NCI-H1436 (cell line): ENCODE measurements at regions not wholly inside any gene's neighbourhood (a gene's known extent, or its start where the extent isn't known, plus 50 kb on each side); places are given as distances from the start of the nearest gene placed in this dataset.

Experiments
- DNase-seq: peaks from one replicate; lab custom pipeline; 2025; lab: John Stamatoyannopoulos, UW

- no peak for DNase-seq
These were observed 69.9 kb upstream of the NKX1-1 start for GRCh38 chr4:1476140-1476513.

DNA sequence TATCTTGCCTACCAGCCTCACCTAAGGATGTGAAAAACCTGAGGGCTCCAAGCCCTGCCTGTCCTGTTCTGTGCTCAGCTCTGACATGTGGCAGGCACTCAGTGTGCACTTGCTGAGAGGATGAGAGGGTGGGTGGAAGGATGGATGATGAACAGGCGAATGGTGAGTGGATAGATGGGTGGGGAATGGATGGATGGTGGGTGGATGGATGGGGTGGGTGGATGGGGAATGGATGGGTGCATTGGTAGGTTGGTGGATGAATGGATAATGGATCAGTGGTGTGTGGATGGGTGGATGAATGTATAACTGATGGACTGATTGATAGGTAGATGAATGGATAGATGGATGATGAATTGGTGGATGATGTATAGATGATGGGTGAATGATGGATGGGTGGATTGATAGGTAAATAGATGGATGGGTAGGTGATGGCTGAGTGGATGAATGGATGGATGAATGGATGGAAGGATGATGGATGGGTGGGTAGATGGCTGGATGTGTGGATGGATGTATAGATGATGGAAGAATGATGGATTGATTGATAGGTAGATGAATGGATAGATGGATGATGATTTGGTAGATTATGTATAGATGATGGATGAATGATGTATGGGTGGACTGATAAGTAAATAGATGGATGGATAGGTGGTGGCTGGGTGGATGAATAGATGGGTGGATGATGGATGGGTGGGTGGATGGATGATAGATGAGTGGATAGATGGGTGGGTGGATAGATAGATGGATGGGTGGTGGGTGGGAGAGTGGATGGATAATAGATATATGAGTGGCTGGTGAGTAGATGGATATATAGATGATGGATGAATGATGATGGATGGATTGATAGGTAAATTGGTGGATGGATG, 69.3 kb upstream of the NKX1-1 start:
- no peak for DNase-seq

DNA sequence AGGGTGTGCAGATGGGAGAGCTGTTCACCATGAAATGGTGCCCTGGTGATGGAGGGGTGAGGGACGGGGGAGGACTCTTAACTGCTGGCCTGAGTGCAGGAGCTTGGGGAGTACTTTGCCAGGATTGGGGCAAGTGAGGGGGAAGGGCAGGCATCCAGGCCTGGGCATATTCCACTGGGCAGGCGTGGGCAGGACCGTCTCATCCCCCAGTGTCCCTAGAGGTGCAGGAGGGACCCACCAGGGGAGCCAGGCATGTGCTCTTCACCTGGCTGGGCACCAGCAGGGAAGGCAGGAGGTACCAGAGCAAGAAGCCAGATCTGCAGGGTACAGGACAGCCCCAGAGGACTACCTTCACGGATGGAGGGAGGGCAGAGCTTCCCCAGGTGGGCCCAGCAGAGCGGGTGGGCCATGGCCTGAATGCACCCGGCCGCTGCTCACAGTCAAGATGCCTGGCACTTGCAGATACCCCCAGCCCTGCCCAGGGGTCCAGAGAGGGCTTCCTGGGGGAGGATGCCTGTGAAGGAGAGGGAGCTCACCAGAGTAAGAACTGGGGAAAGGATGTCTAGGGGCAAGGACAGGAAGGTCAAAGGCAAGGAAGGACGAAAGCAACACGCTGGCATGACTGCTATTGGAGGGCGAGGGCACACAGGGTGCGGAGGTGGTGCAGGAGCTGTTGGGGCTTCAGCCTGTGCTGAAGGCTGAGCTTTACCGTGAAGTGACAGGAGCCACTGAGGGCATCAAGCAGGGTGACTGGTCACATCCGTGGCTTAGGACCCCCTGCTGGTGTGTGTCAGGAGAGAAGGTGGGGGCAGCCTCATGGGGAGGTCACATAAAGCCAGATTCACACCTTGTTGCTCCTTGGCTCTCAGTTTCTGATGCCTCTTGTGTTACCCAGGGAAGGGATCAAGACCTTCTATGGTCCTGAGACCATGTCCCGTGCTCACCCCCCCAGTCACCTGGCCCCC, 68.2 kb upstream of the NKX1-1 start:
- DNase-seq = no peak

DNA sequence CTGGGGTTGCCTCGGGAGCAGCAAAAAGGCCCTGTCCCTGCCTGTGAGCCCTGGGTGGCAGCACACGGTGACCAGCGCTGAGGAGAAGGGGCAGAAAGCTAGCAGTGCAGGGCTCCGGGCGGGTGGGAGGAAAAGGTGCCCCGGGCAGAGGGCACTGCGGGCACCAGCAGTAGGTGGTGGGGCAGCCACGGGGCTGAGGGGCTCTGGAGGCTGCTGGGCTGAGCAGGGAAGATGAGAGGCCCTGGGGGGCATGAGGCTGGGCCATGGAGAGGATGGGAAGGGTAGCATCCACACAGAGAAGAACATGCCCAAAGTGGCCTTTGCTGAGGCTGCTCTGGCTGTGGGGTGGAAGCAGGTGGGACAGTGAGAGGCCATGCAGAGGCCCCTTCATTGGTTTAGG, 67.5 kb upstream of the NKX1-1 start:
- no peak for DNase-seq

- no peak for DNase-seq
These were observed 66.8 kb upstream of the NKX1-1 start for GRCh38 chr4:1472911-1473518.

- DNase-seq = no peak
These were observed 66.0 kb upstream of the NKX1-1 start for GRCh38 chr4:1472148-1472797.

GRCh38 chr4:1471443-1472147, 65.4 kb upstream of the NKX1-1 start:
- no peak for DNase-seq

DNA sequence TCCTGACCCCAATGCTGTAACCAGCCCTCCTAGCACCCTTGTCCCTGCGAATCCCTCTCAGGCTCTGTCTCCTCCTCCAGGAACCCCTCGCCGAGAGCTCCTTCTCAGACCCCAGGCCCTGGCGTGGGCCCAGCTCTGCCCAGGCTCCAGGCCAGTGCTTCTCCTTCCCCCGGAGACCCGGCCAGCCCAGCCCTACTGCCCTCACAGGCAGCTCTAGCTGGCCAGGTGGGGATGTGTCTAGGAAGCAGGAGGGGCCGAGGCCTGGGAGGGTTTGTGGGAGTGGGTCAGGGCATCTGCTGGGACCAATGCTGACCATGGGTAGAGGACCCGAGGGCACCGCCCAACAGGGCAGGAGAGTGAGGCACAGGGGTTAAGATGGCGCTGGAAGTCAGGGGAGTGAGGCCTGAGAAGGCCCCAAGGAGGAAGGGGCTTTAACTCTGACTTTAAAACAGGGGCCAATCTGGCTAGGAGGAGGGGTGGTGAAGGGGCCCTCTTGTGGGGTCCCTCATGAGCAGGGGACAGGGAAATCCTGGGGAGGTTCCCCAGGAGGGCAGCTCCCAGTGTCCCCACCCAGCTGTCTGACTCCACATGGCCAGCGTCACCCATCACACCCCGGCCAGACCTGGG, 64.7 kb upstream of the NKX1-1 start:
- DNase-seq = no peak

- no peak for DNase-seq
These were observed 64.1 kb upstream of the NKX1-1 start for GRCh38 chr4:1470393-1470670.

DNA sequence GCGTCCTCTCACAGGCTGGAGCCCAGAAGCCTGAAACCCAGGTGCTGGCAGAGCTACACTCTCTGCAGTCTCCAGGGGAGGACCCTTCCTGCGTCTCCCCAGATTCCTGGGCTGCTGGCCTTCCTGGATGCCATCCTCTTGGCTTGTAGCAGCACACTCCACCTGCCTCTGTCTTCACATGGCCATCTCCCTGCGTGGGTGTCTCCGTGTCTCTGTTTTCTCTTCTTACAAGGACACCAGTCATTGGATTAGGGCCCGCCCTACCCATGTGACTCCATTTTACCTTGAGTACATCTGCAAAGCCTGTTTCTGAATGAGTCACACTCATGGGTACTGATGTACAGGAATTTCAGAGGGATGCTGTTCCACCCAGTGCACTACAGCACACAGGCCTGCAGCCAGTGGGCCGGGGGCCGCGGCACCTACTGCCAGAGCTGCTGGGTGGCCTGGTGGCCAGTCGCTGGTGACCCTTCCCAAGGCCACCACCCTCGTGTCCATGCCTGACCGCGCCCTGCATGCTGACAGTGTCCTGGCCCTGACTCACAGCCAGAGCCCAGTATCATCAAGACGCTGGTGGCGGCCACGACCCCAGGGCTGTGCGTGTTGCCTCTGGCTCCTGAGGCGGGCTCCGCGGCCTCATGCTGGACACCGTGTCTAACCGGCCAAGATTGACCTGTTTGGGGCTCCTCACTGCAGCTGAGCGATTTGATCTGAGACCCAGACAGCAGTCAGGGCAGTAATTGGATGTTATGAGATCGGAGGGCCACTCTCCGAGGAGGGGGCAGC, 63.6 kb upstream of the NKX1-1 start:
- DNase-seq = no peak

DNA sequence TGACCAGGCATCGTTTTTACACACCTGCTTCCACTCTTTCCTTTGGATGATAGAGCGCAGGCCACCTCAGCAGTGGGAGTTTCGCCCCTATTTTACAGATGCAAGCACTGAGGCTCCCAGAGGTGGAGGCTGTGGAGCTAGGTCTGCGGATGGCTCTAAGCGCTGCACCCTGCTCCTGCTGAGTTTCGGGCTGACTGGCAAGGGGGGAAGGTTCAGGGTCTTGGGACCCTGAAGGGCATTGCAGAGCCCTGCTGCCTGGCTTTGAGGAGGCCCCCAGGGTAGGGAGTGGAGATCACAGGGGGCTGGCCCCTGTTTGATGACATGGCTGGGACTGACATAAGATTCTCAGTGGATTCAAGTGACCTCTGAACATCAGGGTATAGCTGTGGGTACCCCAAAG, 62.8 kb upstream of the NKX1-1 start:
- DNase-seq = no peak

- DNase-seq = no peak
These were observed 61.6 kb upstream of the NKX1-1 start for GRCh38 chr4:1467581-1468458.

DNA sequence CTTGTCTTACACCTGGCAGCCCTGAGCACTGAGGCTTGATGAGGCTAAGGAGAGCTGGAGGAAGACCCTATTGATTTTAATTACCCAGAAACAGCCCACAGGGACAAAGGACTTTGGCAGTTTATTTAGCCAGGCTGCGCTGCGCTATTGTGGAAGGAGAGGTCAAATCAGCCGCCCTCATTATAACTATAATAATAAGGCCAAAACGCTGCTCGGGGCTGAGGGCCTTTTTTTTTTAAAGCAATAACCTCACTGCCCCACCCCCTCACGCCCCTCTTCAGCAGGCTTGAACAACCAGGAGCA, 60.6 kb upstream of the NKX1-1 start:
- no peak for DNase-seq

- no peak for DNase-seq
These were observed 60.0 kb upstream of the NKX1-1 start for GRCh38 chr4:1466034-1466862.

- no peak for DNase-seq
These were observed 59.2 kb upstream of the NKX1-1 start for GRCh38 chr4:1465173-1466033.

- no peak for DNase-seq
These were observed 58.4 kb upstream of the NKX1-1 start for GRCh38 chr4:1464581-1465171.

DNA sequence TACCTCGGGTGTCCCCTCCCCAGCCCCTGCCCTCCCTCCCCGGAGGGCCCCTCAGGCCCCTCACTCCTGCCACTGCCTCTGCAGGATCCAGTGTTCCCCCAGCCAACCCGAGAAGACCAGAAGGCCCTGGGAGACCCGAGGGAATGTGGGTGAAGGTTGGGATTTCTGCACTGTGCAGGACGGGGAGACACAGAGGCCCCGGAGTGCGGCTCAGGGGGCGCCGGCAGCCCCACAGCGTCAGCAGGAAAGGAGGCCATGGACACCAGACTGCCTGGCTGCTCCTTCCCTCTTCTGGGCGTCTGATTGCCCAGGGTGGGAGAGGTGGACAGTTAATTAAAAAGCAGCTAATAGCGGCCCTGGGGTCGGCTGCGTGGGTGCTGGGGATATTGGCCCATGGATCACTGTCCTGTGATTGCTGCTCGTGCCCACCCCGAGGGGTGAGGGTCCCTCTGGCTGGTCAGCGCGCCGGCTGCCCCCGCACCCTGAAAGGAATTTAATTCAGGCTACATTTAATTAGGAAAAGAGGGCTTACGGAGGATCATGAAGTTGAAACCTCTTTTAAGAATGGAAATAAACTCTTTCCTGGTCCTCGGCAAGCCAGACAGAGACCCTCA, 57.8 kb upstream of the NKX1-1 start:
- DNase-seq = no peak
